Naive thymus-derived CD8-positive, alpha-beta T cell (primary cell): ENCODE measurements at regions not wholly inside any gene's neighbourhood (a gene's known extent, or its start where the extent isn't known, plus 50 kb on each side); places are given as distances from the start of the nearest gene placed in this dataset.
"Not testable (repeated sequence)": the region's sequence is repeated elsewhere in the genome, so short reads cannot be mapped to it uniquely, and the experiment has no call there.

Experiments used
- ATAC-seq, 2 donors: fragments of 150-1000 bp; cut with Tn5 transposase in 1 of 2; sonication (Bioruptor Pico), chemical (Tn5 transposase) in 1 of 2; 1 replicate in 1 of 2; 2 replicates in 1 of 2; pipeline ENCODE4 v1.10.0; 2021; ENCODE audit warnings: mild to moderate bottlenecking in 2 of 2, moderate library complexity in 2 of 2
- POLR2A ChIA-PET: fragments of 350-600 bp; sonication (Branson Sonifier 250); formaldehyde crosslinking; loops from one replicate; lab custom pipeline; 2021; ENCODE audit warnings: antibody characterized with exemption; lab: Charles Lee
- DNase-seq, 10 donors: peaks; one replicate each; pipeline versions ENCODE4 v3.0.0 to v3.0.0-alpha.2; 2020 to 2022
- H3K27ac Mint-ChIP-seq, 10 donors: one replicate each; pipeline ENCODE4 v1.8.0; 2020 to 2022; ENCODE audit warnings: mild to moderate bottlenecking in 10 of 10, mixed read lengths in 10 of 10, moderate library complexity in 4 of 10, inconsistent platforms in 1 of 10
- H3K27me3 Mint-ChIP-seq, 5 donors: one replicate each; pipeline ENCODE4 v1.8.0; 2021 to 2022; ENCODE audit warnings: mixed read lengths in 5 of 5
- H3K36me3 Mint-ChIP-seq, 3 donors: one replicate each; pipeline ENCODE4 v1.8.0; 2020 to 2022; ENCODE audit warnings: mixed read lengths in 3 of 3, mild to moderate bottlenecking in 2 of 3, inconsistent platforms in 1 of 3
- H3K4me1 Mint-ChIP-seq, 4 donors: one replicate each; pipeline ENCODE4 v1.8.0; 2021 to 2022; ENCODE audit warnings: mixed read lengths in 4 of 4
- H3K4me3 Mint-ChIP-seq, 10 donors: one replicate each; pipeline ENCODE4 v1.8.0; 2020 to 2022; ENCODE audit warnings: mild to moderate bottlenecking in 10 of 10, mixed read lengths in 10 of 10, moderate library complexity in 6 of 10, inconsistent platforms in 1 of 10
- H3K9me3 Mint-ChIP-seq, 9 donors: one replicate each; pipeline ENCODE4 v1.8.0; 2020 to 2022; ENCODE audit warnings: mixed read lengths in 9 of 9, mild to moderate bottlenecking in 3 of 9, inconsistent platforms in 1 of 9, moderate library complexity in 1 of 9

GRCh38 chr18:11501352-11501751 lies 108.0 kb upstream of the SLC35G4 start:
- no peak for ATAC-seq

GRCh38 chr18:11500153-11501122 lies 109.0 kb upstream of the SLC35G4 start:
- Mint-ChIP-seq H3K27me3 (peaks cover 0 to 21% (median 2%) of the 10 kb centered on the region in 5 donors), H3K36me3 (no peaks in the 10 kb centered on the region), H3K27ac (no peak overlapping the region), H3K4me1 (no peaks in the 10 kb centered on the region), H3K9me3 (no peaks in the 10 kb centered on the region), H3K4me3 (no peak overlapping the region)
- ATAC-seq (no peak), DNase-seq (no peak)
- POLR2A ChIA-PET: no interaction called here

More at GRCh38 chr18:11501352-11501751, 108.0 kb upstream of the SLC35G4 start:
- Mint-ChIP-seq H3K36me3 (no peaks in the 10 kb centered on the region), H3K9me3 (no peaks in the 10 kb centered on the region), H3K4me1 (no peaks in the 10 kb centered on the region), H3K4me3 (no peak overlapping the region), H3K27me3 (peaks cover 0 to 18% (median 2%) of the 10 kb centered on the region in 5 donors), H3K27ac (no peak overlapping the region)
- POLR2A ChIA-PET: no interaction called here
- no peak for DNase-seq

- DNase-seq: no peak
- Mint-ChIP-seq H3K27ac (no peak overlapping the region), H3K27me3 (peaks cover 0 to 16% (median 2%) of the 10 kb centered on the region in 5 donors), H3K9me3 (no peaks in the 10 kb centered on the region), H3K4me1 (no peaks in the 10 kb centered on the region), H3K4me3 (no peak overlapping the region), H3K36me3 (no peaks in the 10 kb centered on the region)
- POLR2A ChIA-PET: no interaction called here
- no peak for ATAC-seq
Observed at GRCh38 chr18:11498821-11499220, 110.6 kb upstream of the SLC35G4 start.

GRCh38 chr18:11497585-11497984 lies 111.8 kb upstream of the SLC35G4 start:
- Mint-ChIP-seq H3K36me3 (no peaks in the 10 kb centered on the region), H3K27me3 (peaks cover 0 to 13% (median 2%) of the 10 kb centered on the region in 5 donors), H3K4me1 (no peaks in the 10 kb centered on the region), H3K4me3 (no peak overlapping the region), H3K9me3 (no peaks in the 10 kb centered on the region), H3K27ac (no peak overlapping the region)
- DNase-seq: no peak
- POLR2A ChIA-PET: no interaction called here
- no peak for ATAC-seq

- H3K36me3 Mint-ChIP-seq: no peaks in the 10 kb centered on the region
- no peak for ATAC-seq
- H3K4me1 Mint-ChIP-seq: no peaks in the 10 kb centered on the region
- no peak for DNase-seq
- H3K27me3 Mint-ChIP-seq: peaks cover 0 to 13% (median 0%) of the 10 kb centered on the region in 5 donors
- no peak overlapping the region for H3K4me3 Mint-ChIP-seq
- no peaks in the 10 kb centered on the region for H3K9me3 Mint-ChIP-seq
- POLR2A ChIA-PET: no interaction called here
- H3K27ac Mint-ChIP-seq: no peak overlapping the region
Observed at GRCh38 chr18:11496526-11497172, 112.7 kb upstream of the SLC35G4 start.

- H3K4me1 Mint-ChIP-seq: no peaks in the 10 kb centered on the region
- H3K9me3 Mint-ChIP-seq: no peaks in the 10 kb centered on the region
- DNase-seq: no peak
- no peak overlapping the region for H3K4me3 Mint-ChIP-seq
- peaks cover 0 to 13% (median 0%) of the 10 kb centered on the region in 5 donors for H3K27me3 Mint-ChIP-seq
- no peak for ATAC-seq
- POLR2A ChIA-PET: no interaction called here
- no peaks in the 10 kb centered on the region for H3K36me3 Mint-ChIP-seq
- no peak overlapping the region for H3K27ac Mint-ChIP-seq
Observed at GRCh38 chr18:11495441-11495840, 114.0 kb upstream of the SLC35G4 start.

- H3K9me3 Mint-ChIP-seq: no peaks in the 10 kb centered on the region
- POLR2A ChIA-PET: no interaction called here
- H3K27ac Mint-ChIP-seq: no peak overlapping the region
Observed at GRCh38 chr18:11494107-11494506, 115.3 kb upstream of the SLC35G4 start.

GRCh38 chr18:11489266-11489899 lies 120.0 kb upstream of the SLC35G4 start:
- no peak overlapping the region for H3K4me3 Mint-ChIP-seq
- no peaks in the 10 kb centered on the region for H3K9me3 Mint-ChIP-seq
- POLR2A ChIA-PET: no interaction called here
- no peaks in the 10 kb centered on the region for H3K4me1 Mint-ChIP-seq
- no peaks in the 10 kb centered on the region for H3K36me3 Mint-ChIP-seq
- no peaks in the 10 kb centered on the region for H3K27me3 Mint-ChIP-seq
- no peak for ATAC-seq
- DNase-seq: no peak
- no peak overlapping the region for H3K27ac Mint-ChIP-seq

More at GRCh38 chr18:11494107-11494506, 115.3 kb upstream of the SLC35G4 start:
- Mint-ChIP-seq H3K4me3 (no peak overlapping the region), H3K4me1 (no peaks in the 10 kb centered on the region), H3K27me3 (peaks cover 0 to 8% (median 0%) of the 10 kb centered on the region in 5 donors), H3K36me3 (no peaks in the 10 kb centered on the region)
- DNase-seq: no peak
- no peak for ATAC-seq

GRCh38 chr18:11488175-11488574 lies 121.2 kb upstream of the SLC35G4 start:
- Mint-ChIP-seq H3K36me3 (no peaks in the 10 kb centered on the region), H3K27ac (no peak overlapping the region), H3K4me3 (no peak overlapping the region), H3K4me1 (peaks cover 0 to 1% (median 0%) of the 10 kb centered on the region in 4 donors), H3K27me3 (no peaks in the 10 kb centered on the region), H3K9me3 (no peaks in the 10 kb centered on the region)
- no peak for DNase-seq
- POLR2A ChIA-PET: no interaction called here
- ATAC-seq: no peak

GRCh38 chr18:11487390-11487789 lies 122.0 kb upstream of the SLC35G4 start:
- H3K4me1 Mint-ChIP-seq: peaks cover 0 to 1% (median 0%) of the 10 kb centered on the region in 4 donors
- no peak overlapping the region for H3K27ac Mint-ChIP-seq
- no peaks in the 10 kb centered on the region for H3K36me3 Mint-ChIP-seq
- no peaks in the 10 kb centered on the region for H3K27me3 Mint-ChIP-seq
- DNase-seq (no peak), ATAC-seq (no peak)
- H3K4me3 Mint-ChIP-seq: no peak overlapping the region
- H3K9me3 Mint-ChIP-seq: no peaks in the 10 kb centered on the region
- POLR2A ChIA-PET: no interaction called here

GRCh38 chr18:11482271-11482670 lies 127.1 kb upstream of the SLC35G4 start:
- no peak overlapping the region for H3K4me3 Mint-ChIP-seq
- peaks cover 0 to 5% (median 0%) of the 10 kb centered on the region in 9 donors for H3K9me3 Mint-ChIP-seq
- peaks cover 0 to 1% (median 0%) of the 10 kb centered on the region in 4 donors for H3K4me1 Mint-ChIP-seq
- peaks cover 3 to 13% (median 6%) of the 10 kb centered on the region in 5 donors for H3K27me3 Mint-ChIP-seq
- H3K27ac Mint-ChIP-seq: no peak overlapping the region
- DNase-seq (no peak), ATAC-seq (no peak)
- POLR2A ChIA-PET: no interaction called here
- H3K36me3 Mint-ChIP-seq: no peaks in the 10 kb centered on the region

- peaks cover 0 to 12% (median 0%) of the 10 kb centered on the region in 9 donors for H3K9me3 Mint-ChIP-seq
- no peak overlapping the region for H3K4me3 Mint-ChIP-seq
- H3K4me1 Mint-ChIP-seq: peaks cover 0 to 1% (median 0%) of the 10 kb centered on the region in 4 donors
- DNase-seq (no peak), ATAC-seq (no peak)
- no peaks in the 10 kb centered on the region for H3K36me3 Mint-ChIP-seq
- POLR2A ChIA-PET: no interaction called here
- H3K27me3 Mint-ChIP-seq: peaks cover 3 to 13% (median 6%) of the 10 kb centered on the region in 5 donors
- no peak overlapping the region for H3K27ac Mint-ChIP-seq
Observed at GRCh38 chr18:11480692-11481091, 128.7 kb upstream of the SLC35G4 start.

GRCh38 chr18:11479031-11479430 lies 130.4 kb upstream of the SLC35G4 start:
- POLR2A ChIA-PET, H3K4me3 Mint-ChIP-seq, DNase-seq, H3K27ac Mint-ChIP-seq, ATAC-seq, H3K36me3 Mint-ChIP-seq, H3K4me1 Mint-ChIP-seq: not testable (repeated sequence)
- Mint-ChIP-seq H3K27me3 (peaks cover 3 to 13% (median 6%) of the 10 kb centered on the region in 5 donors), H3K9me3 (peaks cover 0 to 17% (median 1%) of the 10 kb centered on the region in 9 donors)
